CD4-positive, alpha-beta T cell treated with Interleukin-17A for 1 hour (primary cell): ENCODE measurements at regions not wholly inside any gene's neighbourhood (a gene's known extent, or its start where the extent isn't known, plus 50 kb on each side); places are given as distances from the start of the nearest gene placed in this dataset.

Experiments
- DNase-seq: peaks from one replicate; pipeline ENCODE4 v3.0.0-alpha.2; 2020

DNA sequence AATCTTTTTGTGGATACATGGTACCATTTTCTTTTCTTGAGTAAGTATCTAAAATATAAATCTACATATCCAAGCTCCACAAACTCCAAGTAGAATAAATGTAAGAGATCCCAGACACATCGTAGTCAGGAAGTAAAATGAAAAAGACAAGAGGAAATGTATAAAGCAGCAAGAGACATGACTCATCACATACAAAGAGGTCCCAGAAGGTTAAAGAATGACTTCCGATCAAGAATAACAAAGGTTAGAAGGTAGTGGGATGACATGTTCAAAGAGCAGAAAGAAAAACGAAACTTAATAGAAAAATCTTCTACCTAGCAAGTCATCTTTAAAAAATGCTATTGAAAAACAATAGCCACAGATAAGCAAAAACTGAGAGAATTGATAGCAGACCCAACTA is 705.8 kb downstream of the NR2F2 start:
- DNase-seq, result no peak

- DNase-seq, result no peak
Measured at GRCh38 chr15:97037080-97037479, 706.6 kb downstream of the NR2F2 start.

DNA sequence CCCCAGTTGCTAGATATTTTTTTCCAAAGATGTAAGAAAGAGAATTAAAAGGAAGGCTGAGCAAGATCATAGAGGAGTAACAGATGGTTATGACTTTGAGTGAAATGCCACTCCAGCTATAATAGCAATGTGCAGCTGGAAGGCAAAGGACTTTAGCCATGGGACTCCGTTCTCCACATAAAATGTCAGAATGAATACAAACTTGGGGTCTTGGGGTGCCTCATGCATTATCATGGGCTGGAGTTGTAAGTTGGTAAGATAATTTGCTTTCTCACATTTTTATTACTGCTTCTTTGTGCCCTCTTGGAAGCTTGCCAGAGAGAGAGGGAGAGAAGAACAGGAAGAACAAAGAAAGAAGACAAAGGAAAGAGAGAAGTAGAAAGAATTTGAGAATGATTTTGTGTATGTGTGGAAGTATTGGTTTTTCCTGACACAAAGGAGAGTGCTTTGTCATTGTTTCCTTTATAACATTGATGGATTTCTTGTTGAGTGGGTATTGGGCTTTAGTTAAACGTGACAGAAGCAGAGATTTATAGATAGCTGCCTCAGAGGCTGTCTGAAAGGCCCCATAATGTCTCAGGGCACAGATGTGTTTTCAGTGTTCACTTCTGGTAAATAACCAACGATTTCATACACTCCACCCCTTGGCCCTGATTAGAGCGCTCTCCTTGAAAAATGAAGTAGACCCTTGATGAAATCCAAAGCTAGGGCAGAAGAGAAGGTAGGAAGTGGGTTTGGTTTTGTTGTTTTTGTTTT is 715.3 kb downstream of the NR2F2 start:
- DNase-seq, result no peak

- no peak for DNase-seq
Measured at GRCh38 chr15:97052513-97052912, 722.0 kb downstream of the NR2F2 start.

GRCh38 chr15:97053635-97054034 is 723.1 kb downstream of the NR2F2 start:
- DNase-seq, result no peak

DNA sequence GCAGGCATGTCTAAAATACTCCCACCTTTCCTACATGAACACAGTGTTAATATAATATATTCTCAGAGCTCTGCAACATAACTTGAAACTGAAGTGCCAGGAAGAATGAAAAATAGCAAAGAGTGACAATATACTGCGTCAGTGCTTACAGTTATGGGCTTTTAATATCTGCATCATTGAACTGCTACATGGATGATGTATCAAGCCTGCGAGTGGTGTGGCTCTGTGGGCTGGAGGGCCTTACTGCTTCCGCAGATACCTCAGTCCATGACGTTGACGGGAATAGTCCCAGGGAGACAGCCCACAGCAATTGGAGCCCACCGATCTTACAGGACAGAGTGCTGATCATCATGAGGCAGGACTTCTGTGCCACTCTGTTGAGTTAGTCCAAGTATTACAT is 727.0 kb downstream of the NR2F2 start:
- no peak for DNase-seq

- DNase-seq, result no peak
Measured at GRCh38 chr15:97059281-97059680, 728.8 kb downstream of the NR2F2 start.

DNA sequence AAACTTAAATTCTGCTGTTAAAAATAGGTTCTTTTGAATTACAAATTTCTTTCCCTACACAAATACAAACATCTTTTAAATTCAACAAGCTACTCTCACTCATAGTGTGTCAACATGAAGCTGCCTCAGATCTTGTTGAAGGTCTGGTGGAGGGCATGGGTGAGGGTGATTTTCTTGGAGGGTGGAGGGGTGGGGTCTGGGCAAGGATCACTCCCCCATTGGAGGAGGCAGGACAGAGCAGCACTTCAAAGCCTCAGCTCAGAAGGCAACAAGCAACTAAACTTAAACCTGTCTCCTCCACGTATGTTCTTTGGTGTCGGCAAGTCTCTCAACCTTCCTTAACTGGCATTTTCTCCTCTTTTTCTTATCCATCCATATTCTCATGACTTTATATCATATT is 730.9 kb downstream of the NR2F2 start:
- no peak for DNase-seq

- no peak for DNase-seq
Measured at GRCh38 chr15:97071668-97072067, 741.2 kb downstream of the NR2F2 start.

GRCh38 chr15:97072545-97072944 is 742.0 kb downstream of the NR2F2 start:
- no peak for DNase-seq

- DNase-seq, result no peak
Measured at GRCh38 chr15:97076011-97076410, 745.5 kb downstream of the NR2F2 start.

DNA sequence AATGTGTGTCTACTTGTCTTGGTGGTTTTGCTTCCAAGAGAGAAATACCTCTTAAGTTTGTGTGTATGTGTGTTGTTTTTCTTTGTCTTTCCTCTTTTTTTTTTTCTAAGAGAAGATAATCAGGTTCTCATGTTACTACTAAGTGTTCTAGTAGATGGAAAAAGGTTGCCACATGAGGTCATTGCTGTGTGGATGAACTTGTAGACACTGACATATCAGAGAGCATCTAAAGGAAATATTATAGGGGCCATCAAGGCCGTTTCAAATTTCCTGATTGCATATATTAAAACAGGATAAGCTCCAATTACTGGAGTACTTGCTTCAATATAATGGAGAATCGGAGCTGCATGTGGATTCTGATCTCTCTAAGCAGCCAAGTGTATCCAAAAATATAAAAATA is 747.5 kb downstream of the NR2F2 start:
- DNase-seq, result no peak

- no peak for DNase-seq
Measured at GRCh38 chr15:97078591-97078990, 748.1 kb downstream of the NR2F2 start.

GRCh38 chr15:97081666-97082226 is 751.2 kb downstream of the NR2F2 start:
- no peak for DNase-seq

DNA sequence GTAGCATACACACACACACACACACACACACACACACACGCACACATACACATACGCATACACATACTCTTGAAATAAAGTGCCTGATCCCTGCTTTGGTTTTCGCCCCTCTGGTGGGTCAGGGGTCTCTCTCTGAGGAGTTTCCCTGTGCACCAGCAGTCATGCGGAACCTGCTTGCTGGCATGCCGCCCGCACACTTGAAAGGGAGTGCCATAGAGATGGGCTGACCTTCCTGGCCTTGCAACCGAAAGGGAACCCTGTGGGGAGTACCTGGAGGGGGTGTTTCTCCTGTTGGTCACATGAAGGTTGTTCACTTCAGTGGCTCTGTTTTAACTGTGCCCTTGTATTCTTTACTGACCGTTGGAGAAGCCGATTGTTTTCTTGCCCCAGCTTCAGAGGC is 752.3 kb downstream of the NR2F2 start:
- no peak for DNase-seq

GRCh38 chr15:97084650-97085049 is 754.1 kb downstream of the NR2F2 start:
- DNase-seq, result no peak

DNA sequence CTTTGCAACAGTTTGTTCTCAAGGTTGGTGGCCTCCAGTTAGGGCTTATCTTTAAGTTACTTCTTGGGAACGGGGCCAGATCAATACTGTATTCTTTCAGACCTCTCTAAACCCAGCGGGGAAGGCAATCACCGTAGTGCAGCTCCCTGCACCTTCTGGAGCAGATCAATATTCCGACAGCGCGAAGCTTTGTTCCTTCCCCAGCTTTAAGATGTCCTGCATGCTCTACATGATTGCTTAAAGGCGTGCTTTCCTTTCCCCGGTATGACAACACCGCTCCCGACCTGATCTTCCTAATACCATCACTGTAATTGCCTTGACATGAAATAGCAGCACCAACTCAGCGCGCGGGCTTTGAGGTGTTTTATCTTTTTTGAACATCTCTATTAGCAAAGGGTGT is 755.2 kb downstream of the NR2F2 start:
- no peak for DNase-seq

DNA sequence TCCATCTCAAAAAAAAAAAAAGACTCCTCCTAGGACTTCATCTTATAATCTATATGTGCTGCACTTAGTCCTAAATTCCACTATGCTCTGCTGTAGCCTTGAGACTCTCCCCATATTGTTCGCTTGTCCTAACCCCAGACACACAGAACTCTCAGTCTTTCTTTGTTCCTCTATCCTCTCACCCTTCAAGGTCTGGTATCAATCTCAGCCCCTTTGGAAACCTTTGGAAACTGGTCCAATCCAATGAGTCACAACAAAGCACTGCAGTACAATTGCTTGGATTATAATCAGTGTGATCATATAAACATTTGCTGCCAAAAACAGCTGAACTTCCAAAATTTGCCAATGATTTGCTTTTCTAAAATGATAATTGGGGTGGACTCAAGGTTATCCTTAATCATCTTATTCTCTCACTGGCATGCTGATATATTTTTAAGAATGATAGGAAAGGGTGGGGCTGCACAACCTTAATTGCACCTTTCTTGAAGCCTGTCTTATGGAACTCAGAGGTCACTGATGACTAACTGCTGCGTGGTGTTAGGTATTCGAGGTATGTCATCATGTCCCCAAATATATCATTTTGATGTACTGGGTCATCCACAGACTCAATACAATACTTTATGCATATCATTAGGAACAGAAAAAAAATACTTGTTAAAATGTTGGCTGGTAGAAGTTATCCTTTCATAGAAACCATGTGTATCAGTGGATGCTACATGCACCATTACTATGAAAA is 756.7 kb downstream of the NR2F2 start:
- no peak for DNase-seq

DNA sequence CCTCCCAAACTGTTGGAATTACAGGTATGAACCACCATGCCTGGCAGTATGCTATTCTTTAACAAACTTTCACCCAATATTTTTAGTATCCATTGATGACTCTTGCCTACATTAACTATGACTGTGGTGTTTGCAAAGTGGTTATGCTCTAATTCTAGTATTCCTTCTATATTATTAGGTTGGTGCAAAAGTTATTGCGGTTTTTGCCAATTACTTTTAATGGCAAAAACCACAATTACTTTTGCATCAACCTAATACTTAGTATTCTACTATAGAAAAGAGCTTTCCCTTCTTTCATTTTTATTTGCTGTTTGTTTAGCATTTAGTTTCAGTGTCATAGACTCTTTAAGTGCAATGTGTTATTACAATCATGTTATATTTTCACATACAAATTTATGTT is 760.6 kb downstream of the NR2F2 start:
- DNase-seq, result no peak

DNA sequence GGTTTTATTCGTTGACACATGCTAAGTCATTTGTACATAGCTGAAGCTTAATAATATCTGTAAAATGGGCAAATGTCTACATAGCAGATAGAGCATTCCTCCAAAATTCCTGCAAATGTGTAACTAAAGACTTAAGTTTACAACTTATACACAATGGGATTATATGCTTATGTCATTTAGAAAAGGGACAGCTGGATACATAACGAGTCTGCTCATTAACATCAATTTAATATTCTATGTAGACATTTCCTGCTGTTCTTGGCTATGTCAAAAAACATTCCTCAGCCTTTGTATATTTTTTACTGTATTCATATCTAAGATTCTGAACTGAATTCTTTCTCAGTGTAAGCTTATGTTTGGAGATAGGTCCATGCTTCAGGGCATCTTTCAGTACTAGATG is 762.2 kb downstream of the NR2F2 start:
- DNase-seq, result no peak

DNA sequence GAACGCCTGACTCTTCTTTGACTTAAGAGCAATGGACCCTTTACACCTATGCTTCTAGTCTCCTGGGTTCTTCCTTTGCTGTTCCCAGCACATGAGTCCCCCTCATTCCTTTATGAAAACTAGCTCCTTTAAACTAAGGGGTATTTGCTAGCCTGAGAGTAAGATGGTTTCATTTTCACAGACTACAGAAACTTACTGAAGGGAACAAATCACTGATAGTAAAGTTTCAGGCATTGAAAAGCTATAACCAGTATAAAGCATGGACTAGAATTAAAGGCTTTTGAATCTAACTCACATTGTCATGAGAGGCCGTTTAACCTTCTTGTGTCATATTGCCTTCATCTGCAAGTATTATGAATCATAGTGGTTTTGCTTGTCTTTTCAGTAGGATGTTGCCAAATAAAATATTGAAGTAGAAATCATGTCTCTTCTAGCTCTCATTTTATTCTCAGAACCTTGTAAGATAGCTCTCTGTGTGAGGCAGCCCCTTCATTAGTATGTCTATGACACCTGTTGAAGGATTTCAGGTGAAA is 765.9 kb downstream of the NR2F2 start:
- no peak for DNase-seq

GRCh38 chr15:97099040-97099439 is 768.5 kb downstream of the NR2F2 start:
- DNase-seq, result no peak

GRCh38 chr15:97101572-97101971 is 771.1 kb downstream of the NR2F2 start:
- no peak for DNase-seq
